ENCODE measurements at regions not wholly inside any gene's neighbourhood (a gene's known extent, or its start where the extent isn't known, plus 50 kb on each side); places are given as distances from the start of the nearest gene placed in this dataset.
"Not testable (repeated sequence)": the region's sequence is repeated elsewhere in the genome, so short reads cannot be mapped to it uniquely, and the experiment has no call there.

DNA sequence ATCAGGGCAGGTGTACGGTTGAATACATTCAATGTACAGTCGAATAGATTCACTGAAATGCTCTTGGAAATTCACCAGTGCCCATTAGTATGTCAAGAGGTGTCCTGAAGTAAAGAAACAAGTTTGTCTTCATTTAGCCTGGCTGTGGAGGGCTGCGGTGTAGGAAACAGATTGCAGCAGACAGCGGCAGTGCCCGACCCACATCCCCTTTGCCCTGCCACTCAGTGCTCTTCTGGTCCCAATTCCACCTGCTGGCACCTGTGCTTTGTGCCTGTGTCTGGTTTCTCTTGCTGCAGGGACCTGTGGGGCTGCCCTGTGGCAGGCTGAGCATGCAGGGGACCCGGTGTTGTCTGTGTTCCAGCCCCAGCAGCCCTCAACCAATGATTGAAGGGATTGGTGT is 183.7 kb downstream of the RPS24 start:
- BruUV-seq (replicated peaks), result no TSS peak
- CTCF ChIA-PET, result no interaction called here
- Mint-ChIP-seq H3K36me3 (ENCODE audit: insufficient read depth, unreplicated experiment) (no peaks in the 10 kb centered on the region), H3K27ac (ENCODE audit: low read depth, unreplicated experiment) (no peak overlapping the region), H3K4me3 (ENCODE audit: unreplicated experiment) (no peak overlapping the region), H3K4me1 (ENCODE audit: insufficient read depth, unreplicated experiment) (no peaks in the 10 kb centered on the region), H3K27me3 (ENCODE audit: insufficient read depth, unreplicated experiment) (peaks cover 61% of the 10 kb centered on the region), H3K9me3 (ENCODE audit: unreplicated experiment) (no peaks in the 10 kb centered on the region)
- DNase-seq (ENCODE audit: unreplicated experiment), result no peak
- POLR2A ChIA-PET, result no interaction called here
- TF ChIP-seq, protein P1, sequence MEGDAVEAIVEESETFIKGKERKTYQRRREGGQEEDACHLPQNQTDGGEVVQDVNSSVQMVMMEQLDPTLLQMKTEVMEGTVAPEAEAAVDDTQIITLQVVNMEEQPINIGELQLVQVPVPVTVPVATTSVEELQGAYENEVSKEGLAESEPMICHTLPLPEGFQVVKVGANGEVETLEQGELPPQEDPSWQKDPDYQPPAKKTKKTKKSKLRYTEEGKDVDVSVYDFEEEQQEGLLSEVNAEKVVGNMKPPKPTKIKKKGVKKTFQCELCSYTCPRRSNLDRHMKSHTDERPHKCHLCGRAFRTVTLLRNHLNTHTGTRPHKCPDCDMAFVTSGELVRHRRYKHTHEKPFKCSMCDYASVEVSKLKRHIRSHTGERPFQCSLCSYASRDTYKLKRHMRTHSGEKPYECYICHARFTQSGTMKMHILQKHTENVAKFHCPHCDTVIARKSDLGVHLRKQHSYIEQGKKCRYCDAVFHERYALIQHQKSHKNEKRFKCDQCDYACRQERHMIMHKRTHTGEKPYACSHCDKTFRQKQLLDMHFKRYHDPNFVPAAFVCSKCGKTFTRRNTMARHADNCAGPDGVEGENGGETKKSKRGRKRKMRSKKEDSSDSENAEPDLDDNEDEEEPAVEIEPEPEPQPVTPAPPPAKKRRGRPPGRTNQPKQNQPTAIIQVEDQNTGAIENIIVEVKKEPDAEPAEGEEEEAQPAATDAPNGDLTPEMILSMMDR (IDR thresholded peaks at IDR 0.05; ENCODE audit: unreplicated experiment), result no peak
- intact Hi-C loops (cut with micrococcal nuclease), result no loop called here

GRCh38 chr10:78218798-78219490 is 185.3 kb downstream of the RPS24 start:
- Mint-ChIP-seq H3K27ac (ENCODE audit: low read depth, unreplicated experiment) (no peak overlapping the region), H3K36me3 (ENCODE audit: insufficient read depth, unreplicated experiment) (no peaks in the 10 kb centered on the region), H3K4me1 (ENCODE audit: insufficient read depth, unreplicated experiment) (no peaks in the 10 kb centered on the region), H3K27me3 (ENCODE audit: insufficient read depth, unreplicated experiment) (peaks cover 64% of the 10 kb centered on the region), H3K9me3 (ENCODE audit: unreplicated experiment) (no peaks in the 10 kb centered on the region), H3K4me3 (ENCODE audit: unreplicated experiment) (no peak overlapping the region)
- no peak for DNase-seq (ENCODE audit: unreplicated experiment)
- intact Hi-C loops (cut with micrococcal nuclease), result no loop called here
- no TSS peak for BruUV-seq (replicated peaks)
- TF ChIP-seq, protein P1 (IDR thresholded peaks at IDR 0.05; ENCODE audit: unreplicated experiment), result no peak
- CTCF ChIA-PET, result interaction anchor here (1.0 kb wide), 1 partner anchor 13 kb away, joined by 3 read pairs; no protein-coding TSS in a partner anchor
- POLR2A ChIA-PET, result interaction anchor here (1.2 kb wide), 1 partner anchor 11 kb away, joined by 3 read pairs; no protein-coding TSS in a partner anchor

- ChIA-PET CTCF (interaction anchor here (1.0 to 1.7 kb wide), 2 partner anchors 12 to 978 kb away, joined by 3 to 5 read pairs; no protein-coding TSS in a partner anchor), POLR2A (interaction anchor here (1.2 kb wide), 1 partner anchor 12 kb away, joined by 3 read pairs; no protein-coding TSS in a partner anchor)
- H3K36me3 Mint-ChIP-seq (ENCODE audit: insufficient read depth, unreplicated experiment); H3K9me3 Mint-ChIP-seq (ENCODE audit: unreplicated experiment); BruUV-seq (replicated peaks); H3K4me3 Mint-ChIP-seq (ENCODE audit: unreplicated experiment); DNase-seq (ENCODE audit: unreplicated experiment); H3K27ac Mint-ChIP-seq (ENCODE audit: low read depth, unreplicated experiment); H3K4me1 Mint-ChIP-seq (ENCODE audit: insufficient read depth, unreplicated experiment); intact Hi-C loops (cut with micrococcal nuclease): not testable (repeated sequence)
- peaks cover 64% of the 10 kb centered on the region for H3K27me3 Mint-ChIP-seq (ENCODE audit: insufficient read depth, unreplicated experiment)
Measured at GRCh38 chr10:78219568-78219967, 185.9 kb downstream of the RPS24 start.

GRCh38 chr10:78220781-78221180 is 187.1 kb downstream of the RPS24 start:
- BruUV-seq (replicated peaks), result no TSS peak
- no peaks in the 10 kb centered on the region for H3K4me1 Mint-ChIP-seq (ENCODE audit: insufficient read depth, unreplicated experiment)
- H3K27ac Mint-ChIP-seq (ENCODE audit: low read depth, unreplicated experiment), result no peak overlapping the region
- ChIA-PET CTCF (interaction anchor here (1.7 kb wide), 1 partner anchor 976 kb away, joined by 5 read pairs; no protein-coding TSS in a partner anchor), POLR2A (no interaction called here)
- no peaks in the 10 kb centered on the region for H3K9me3 Mint-ChIP-seq (ENCODE audit: unreplicated experiment)
- no peaks in the 10 kb centered on the region for H3K36me3 Mint-ChIP-seq (ENCODE audit: insufficient read depth, unreplicated experiment)
- peaks cover 60% of the 10 kb centered on the region for H3K27me3 Mint-ChIP-seq (ENCODE audit: insufficient read depth, unreplicated experiment)
- intact Hi-C loops (cut with micrococcal nuclease), result no loop called here
- TF ChIP-seq, protein P1 (IDR thresholded peaks at IDR 0.05; ENCODE audit: unreplicated experiment), result no peak
- no peak for DNase-seq (ENCODE audit: unreplicated experiment)
- H3K4me3 Mint-ChIP-seq (ENCODE audit: unreplicated experiment), result no peak overlapping the region

Data from MCF 10A (cell line).